ENCODE measurements at regions not wholly inside any gene's neighbourhood (a gene's known extent, or its start where the extent isn't known, plus 50 kb on each side); places are given as distances from the start of the nearest gene placed in this dataset.
"Not testable (repeated sequence)": the region's sequence is repeated elsewhere in the genome, so short reads cannot be mapped to it uniquely, and the experiment has no call there.

DNA sequence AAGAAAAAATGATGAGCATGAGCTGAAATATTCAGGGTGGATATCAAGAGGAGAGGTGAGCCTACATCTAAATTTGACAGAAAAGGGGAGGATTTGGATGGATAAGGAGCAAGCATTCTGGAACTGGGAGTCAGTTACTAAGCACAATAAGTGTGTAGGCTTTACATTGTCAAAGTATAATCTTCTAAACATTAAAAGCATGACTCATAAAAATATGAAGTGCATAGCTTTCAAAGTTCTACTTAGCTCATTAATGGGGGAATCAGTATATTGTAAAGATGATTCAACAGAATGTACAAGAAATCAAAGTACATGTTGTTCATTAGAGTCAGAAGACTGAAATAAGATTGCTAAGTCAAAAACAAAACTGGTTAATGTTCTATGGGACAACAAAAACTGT lies 248.0 kb upstream of the GAS1 start:
- DNase-seq (ENCODE audit: low read depth in 4 of 4, low spot score in 3 of 4) = no peak

DNA sequence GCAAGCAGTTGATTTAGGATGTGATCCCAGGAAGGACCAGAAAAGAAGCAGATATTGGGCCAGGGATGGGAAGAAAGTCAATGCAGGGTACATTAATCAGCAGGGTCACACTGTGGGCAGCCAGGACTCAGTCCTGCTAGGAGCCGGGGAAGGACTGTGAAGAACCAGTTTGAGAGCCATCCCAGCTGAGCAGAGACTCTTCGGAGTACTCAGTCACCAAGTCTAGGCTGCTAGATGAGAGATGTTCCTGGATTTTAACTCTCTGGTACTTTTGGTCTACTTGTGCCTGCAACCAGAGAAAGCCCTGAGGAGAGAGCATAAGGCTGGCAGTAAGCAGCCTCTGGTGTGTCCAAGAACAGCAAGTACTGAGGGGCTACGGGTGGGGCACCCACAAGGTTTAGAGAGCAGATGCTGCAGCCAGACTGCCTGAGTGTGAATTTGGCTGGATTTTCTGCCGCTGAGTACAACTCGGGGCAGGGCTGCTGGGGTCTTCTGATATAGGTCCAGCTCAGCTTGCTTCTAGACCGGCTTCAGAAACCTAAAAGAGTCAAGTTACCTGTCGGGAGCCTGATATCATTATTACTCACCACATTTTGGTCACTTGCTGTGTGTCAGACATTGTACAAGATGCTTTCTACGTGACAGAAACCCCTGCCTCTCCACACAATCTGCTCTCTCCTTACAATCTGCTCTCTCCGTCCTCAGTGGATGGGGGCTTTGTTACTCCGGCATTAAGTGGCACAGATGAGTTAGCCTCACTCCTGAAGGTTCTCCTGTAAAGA lies 250.2 kb upstream of the GAS1 start:
- no peak for DNase-seq (ENCODE audit: low read depth in 4 of 4, low spot score in 3 of 4)

DNA sequence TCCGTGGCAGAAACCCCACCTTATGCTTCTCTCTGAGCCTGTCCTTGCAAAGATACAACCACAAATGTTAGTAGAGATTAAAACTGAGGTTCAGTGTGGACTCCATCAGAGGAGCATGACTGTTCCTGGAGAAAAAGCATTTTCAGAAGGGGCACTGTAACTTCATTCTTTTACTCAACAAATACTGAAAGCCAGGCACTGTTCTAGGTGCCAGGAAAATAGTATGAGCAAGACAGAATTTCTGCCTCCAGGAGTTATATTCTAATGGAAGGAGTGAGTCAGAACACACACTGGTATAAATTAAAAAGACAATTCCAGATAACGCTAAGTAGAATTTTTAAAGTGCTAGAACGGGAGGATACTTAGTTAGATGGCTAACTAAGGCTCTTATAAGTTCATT lies 251.4 kb upstream of the GAS1 start:
- no peak for DNase-seq (ENCODE audit: low read depth in 4 of 4, low spot score in 3 of 4)

DNA sequence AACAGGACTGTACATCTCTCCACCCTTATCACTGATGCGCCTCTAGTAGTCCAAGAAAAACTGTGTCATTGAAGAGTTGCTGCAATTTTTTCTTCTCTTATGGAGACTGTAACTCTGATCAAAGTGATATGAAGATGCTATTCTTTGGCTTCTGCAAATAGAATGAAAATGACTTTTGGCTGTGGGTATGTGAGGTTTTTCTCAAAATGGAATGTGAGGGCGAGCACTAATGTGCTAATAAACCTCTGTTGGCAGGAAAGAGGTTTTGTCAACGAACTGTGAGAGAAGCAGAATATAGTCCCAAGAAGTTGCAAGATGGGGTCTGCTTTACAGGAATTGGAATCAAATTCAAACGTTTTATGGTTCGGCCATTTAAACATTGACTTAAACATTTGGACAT lies 252.0 kb upstream of the GAS1 start:
- no peak for DNase-seq (ENCODE audit: low read depth in 4 of 4, low spot score in 3 of 4)

DNA sequence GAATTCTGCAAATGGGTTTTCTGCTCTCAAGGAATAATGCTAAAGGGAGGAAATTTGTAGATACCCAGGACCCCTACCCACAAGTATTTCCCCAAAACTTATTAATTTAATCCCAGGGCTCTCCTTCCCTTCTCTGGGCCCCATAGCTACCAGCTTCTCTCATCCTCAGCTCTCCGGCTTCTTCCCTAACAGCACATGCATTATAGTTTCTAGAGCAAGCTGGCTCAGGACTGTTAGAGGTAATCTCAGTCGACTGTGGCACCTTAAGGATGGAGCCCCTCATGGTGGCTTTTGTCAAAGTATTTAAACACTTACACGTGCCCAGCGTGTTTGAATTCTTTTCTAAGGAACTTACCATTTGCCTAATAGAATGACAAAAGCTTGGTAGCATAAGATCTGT lies 252.5 kb upstream of the GAS1 start:
- no peak for DNase-seq (ENCODE audit: low read depth in 4 of 4, low spot score in 3 of 4)

DNA sequence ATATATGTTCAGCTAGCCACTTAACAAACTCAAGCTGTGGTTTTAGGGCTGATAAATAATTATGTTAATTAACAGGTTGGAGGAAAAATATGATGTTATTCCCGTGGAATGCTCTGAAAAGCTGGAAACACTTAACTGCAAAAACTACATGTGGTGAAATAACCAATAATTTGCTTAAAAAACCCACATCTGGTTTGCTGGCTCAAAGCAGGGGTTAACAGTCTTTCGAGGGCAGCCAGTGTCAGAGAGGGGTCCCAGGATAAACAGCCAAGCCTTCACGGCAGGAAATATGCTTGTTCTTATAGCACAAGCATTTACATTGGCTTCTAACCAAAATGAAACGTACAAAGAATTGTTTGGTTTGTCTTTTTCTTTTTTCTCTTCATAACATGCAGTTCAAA lies 254.0 kb upstream of the GAS1 start:
- peak; percentile 58 to 70 (median 64) for DNase-seq (ENCODE audit: low read depth in 4 of 4, low spot score in 3 of 4)

DNA sequence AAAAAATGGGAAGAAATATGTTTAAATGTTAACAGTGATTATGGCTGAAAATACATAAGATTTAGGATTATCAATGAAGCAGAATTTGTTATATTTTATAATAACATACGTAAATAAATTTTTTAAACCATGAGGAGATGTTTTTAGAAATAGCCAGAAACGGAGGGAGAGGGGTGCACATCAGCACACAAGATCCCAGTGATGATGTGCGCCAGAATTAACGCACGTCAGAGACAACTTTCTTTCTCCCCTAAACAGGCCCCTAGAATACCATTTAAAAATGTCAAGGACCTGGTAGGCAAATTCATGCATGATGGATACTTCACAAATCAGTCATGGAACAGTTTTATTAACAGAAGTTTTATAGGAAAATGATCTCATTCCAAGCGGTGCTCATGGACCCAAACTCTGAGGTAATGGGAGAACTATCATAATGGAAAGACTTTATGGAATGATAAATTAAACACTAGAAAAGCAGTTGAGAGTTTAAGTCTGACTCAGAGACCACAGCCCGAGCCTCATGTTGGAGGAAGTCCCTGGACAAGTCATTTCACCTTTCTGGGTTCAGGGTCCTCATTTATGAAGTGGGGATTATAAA lies 258.9 kb upstream of the GAS1 start:
- no peak for DNase-seq (ENCODE audit: low read depth in 4 of 4, low spot score in 3 of 4)

DNA sequence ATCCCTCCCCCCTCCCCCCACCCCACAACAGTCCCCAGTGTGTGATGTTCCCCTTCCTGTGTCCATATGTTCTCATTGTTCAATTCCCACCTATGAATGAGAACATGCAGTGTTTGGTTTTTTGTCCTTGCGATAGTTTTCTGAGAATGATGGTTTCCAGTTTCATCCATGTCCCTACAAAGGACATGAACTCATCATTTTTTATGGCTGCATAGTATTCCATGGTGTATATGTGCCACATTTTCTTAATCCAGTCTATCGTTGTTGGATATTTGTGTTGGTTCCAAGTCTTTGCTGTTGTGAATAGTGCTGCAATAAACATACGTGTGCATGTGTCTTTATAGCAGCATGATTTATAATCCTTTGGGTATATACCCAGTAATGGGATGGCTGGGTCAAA lies 263.4 kb upstream of the GAS1 start:
- not testable (repeated sequence) for DNase-seq (ENCODE audit: low read depth in 4 of 4, low spot score in 3 of 4)

DNA sequence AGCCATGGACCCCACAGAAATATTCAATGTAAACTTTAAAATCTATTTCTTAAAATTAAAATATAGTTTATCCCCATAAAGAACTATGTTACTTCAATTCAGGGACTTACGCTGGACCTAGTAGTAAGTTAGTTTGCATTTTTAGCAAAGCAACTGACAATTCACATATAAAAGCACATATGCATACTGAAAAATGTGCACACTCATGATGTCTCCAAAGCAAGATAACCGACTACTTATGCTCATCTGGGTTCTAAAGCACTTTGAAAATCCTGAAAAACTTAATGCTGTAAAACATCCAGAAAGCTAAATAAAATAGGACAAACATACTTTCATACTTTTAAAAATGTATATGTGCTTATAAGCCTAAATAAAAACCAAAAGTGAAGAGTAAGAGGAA lies 264.4 kb upstream of the GAS1 start:
- DNase-seq (ENCODE audit: low read depth in 4 of 4, low spot score in 3 of 4) = no peak

DNA sequence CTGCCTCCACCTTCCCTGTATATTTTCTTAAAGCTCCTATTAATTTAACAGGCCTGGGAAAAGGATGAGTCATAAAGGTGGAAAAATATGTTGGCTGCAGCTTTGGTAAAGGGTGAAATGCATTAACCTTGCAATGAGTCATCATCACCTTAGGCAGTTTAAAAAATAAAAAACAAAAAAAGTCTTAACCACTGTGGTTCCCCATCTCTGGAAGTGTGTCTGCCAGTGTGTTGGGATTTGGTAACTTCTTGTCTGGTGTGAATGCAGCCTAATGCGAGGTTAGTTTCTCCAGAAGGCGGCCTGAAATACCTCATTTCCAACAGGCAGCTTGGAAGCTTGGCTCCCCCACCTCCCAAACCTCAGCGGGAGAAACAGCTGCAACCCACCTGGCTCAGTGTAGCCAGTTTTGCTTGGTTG lies 265.3 kb upstream of the GAS1 start:
- no peak for DNase-seq (ENCODE audit: low read depth in 4 of 4, low spot score in 3 of 4)

DNA sequence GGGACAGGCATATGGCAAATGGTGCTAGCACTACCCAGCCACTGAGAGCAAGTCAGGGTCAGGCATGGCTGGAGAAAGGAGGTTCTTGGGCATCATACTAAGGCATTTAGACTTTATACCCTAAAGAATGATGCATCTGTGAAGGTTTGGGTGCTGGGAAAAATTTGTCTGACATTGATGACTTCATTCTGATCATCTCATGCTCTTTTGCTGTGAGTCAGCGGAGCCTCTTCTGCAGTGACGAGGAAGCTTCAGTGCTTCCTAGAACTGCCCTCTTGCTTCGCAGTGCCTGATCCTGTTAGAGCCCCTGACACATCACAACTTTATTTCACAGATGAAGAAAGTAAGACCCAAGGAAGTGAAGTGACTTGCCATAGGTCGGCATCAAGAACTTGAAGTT lies 266.6 kb upstream of the GAS1 start:
- DNase-seq (ENCODE audit: low read depth in 4 of 4, low spot score in 3 of 4) = no peak

DNA sequence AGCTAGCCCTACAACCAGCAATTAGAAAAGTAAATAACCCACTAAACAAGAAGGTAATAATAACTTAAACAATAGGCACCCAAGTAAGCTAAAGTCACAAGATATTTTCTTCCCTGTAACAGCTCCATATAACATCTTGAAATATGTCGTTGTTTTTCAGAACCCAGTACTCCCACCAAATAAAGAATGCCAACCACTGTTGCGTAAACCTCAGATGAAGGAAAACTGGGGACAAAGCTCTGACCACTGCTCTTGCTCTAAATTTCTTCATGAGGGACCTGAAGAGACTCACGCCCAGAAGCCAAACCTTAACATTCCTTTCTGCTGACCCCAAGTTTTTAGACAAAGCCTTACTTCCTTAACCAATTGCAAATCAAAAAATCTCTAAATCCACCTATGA lies 267.7 kb upstream of the GAS1 start:
- DNase-seq (ENCODE audit: low read depth in 4 of 4, low spot score in 3 of 4) = no peak

DNA sequence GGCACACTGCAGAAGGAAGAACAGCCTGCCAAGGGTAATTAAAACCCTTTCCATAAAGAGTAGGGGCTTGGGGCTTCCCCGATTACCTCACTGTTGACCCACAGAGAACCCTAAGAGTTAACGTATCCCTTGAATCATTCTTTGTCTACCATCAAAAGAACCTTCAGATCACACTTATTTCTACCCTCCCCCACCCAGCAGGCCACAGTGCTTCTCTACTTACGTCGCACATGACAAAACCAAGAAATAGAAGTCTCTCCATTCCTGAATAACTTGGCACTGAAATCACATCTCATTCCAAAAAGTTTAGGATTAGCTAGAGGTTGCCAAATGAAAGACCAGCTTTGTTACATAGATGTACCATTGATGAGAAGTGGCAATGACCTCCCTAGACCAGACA lies 268.7 kb upstream of the GAS1 start:
- DNase-seq (ENCODE audit: low read depth in 4 of 4, low spot score in 3 of 4) = no peak

DNA sequence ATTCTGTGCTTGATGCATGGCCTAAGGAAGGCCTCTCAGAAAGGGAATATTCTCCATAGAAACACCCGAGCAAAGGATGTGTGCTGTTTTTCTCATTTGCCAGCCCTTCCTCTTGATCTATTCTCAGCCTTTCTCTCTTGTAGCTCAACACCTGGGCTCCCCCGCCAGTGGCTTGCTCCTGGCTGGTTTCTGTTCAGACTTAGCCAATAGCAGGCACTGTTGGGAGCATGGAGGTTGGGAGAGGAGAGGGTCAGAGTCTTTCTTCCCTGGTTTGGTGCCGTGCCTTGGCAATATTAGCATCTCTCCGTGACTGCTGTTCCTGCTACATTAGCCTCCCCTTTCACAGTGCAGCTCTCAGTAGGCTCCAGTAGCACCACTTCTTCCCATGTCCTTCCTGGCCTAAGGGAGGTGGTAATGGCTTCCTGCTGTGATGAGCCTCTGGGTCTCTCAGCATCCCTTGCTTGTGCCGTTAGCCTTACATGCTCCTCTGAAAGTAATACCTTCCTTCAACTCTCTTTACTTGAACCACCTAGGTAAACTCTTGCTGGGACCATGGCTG lies 269.7 kb upstream of the GAS1 start:
- no peak for DNase-seq (ENCODE audit: low read depth in 4 of 4, low spot score in 3 of 4)

DNA sequence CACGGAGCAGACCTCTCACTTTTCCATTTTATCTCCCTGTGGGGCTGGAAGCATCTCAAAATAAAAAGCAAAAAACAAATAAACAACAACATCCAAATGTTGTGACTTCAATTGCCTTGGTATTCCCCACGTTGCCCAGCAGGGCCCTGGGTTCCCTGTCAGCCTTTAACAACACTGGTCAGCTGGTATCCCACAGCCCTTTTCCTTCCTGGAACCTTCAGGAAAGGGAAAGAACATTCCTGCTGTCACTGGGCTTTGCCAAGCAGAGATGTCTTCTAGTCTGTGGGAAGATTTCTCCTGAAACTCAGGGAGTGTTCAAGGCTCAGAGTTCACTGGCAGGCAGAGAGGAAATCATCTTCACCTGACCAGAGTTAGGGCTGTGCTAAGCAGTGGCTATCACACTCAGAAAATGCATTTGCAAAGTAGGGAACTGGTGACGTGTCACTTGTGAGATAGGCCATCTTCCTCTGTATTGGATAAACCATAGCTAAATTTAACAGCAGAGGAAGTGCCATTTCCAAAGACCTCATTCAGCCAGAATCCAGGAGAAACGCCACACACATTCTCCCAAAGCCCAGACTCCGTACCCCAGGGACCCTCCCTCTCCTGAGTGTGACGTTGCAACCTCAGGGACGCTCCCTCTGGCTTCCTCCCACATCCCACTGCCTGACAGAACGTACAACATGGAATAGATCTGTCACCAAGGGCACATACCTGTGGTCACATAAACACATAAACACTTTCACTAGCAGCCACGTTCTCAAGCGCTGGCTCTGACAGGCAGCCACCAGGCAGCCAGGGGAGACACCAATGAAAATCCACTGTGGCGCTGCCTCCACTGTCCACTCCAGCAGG lies 274.0 kb upstream of the DAPK1 start:
- peak in 1 of 4 donors; percentile 14 for DNase-seq (ENCODE audit: low read depth in 4 of 4, low spot score in 3 of 4)

DNA sequence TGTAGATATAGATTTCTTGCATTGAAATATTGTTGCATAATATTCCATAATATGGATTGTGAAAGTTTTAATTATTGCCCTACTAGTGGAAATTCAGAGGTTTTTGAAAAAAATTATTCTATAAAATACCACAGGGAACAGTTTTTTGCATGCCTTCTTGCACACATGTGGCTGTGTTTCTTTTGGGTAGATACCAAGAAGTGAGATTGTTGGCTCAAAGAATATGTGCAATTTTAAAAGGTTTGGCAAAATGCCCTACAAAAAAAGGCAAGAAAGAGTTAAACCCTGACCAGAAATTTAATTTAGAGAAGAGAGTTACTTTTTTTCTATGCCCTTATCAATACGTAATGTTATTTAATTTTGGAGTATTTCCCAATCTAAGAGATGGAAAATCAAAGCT lies 270.8 kb upstream of the DAPK1 start:
- no peak for DNase-seq (ENCODE audit: low read depth in 4 of 4, low spot score in 3 of 4)

DNA sequence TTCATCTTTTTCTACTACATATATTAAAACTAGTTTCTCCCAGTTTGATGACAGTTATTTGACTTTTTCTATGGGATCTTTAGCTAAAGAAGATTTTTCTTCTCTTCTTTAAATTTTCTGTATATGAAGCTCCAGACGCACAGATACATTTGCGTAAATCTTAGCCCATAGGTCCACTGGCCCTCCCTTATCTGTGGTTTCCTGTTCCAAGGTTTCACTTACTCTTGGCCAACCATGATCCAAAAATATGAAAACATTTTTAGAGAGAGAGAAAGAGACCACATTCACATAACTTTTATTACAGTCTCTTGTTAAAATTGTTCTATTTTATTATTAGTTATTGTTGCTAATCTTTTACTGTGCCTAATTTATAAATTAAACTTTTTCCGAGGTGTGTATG lies 270.2 kb upstream of the DAPK1 start:
- DNase-seq (ENCODE audit: low read depth in 4 of 4, low spot score in 3 of 4) = no peak

DNA sequence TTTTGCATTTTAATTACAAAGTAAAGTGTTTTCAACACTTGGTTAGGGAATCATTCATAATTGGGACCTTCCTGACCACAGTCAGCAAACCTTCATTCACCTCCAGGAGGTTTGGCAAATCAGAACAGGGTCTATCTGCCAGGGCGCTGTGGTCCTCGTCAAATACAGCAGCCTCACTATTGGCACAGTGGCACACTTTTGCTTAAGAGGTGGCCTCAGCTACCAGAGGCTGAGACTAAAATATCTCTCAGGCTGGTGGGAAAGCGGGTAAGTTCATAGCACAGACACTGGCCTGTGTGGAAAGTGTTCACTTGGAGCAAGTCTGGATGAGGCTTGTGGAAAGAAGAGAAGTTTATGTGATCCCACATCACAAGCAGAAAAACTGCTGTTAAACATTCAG lies 268.6 kb upstream of the DAPK1 start:
- no peak for DNase-seq (ENCODE audit: low read depth in 4 of 4, low spot score in 3 of 4)

DNA sequence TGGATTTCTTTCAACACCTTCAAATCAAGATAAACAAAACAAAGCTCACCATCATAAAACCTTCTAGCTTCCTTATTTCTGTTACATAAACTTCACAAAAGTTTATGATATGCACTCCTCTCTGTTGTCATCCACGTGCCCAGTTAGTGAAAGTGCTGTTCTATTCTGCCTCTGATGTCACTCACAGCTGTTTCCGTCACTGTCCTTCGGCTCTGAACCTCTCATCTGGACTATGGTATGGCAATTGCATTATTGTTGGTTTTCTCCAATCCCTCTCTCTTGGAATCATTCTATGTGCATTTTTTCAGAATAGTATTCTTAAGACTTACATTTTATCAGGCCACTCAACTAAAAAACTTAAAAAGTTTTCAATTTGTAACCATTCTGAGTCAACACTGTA lies 264.2 kb upstream of the DAPK1 start:
- DNase-seq (ENCODE audit: low read depth in 4 of 4, low spot score in 3 of 4) = no peak

DNA sequence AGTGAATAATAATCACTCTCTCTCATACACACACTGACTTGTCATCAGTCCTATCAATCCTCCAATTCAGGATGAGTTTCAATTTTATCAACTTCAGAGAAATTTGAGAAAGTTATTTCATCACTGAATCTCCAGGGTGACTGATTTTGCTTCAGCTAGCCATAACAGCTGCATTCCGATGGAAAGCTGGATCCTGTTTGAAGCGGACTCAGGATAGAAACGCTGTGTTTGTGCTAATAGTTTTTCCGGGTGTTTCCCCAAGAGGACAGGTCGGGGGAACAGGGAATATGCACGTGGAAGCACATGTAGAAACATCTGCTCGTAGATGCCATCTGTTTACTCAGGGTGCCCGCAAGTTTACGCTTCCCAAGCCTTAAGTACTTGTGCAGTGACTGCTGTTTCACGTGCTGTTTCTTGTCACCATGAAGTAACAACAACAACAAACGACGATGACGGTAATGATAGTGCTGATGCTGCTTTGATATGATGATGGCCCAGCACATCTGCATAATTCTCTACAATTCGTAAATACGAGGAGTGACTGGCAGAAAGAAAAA lies 263.7 kb upstream of the DAPK1 start:
- no peak for DNase-seq (ENCODE audit: low read depth in 4 of 4, low spot score in 3 of 4)

DNA sequence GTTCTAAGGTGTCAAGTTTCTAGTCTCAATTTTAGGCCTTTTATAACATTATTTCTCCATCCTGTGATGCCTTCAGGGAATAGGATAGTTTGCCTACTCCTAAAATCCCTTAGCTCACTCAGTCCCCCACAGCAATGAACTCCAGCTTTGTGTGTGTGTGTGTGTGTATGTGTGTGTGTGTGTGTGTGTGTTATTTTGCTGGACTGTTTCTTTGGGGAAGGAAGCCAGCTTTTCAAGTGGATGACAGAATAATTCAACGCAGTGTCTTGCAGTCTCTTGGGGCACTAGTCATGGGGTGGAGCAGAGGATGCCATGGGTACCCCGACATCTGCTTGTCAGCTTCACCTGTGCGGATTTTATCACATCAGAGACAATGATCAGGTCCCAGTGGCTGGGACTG lies 262.8 kb upstream of the DAPK1 start:
- DNase-seq (ENCODE audit: low read depth in 4 of 4, low spot score in 3 of 4) = no peak

Data from left renal pelvis (tissue), 4 donors.